OCI-LY1 (cell line): ENCODE measurements at regions not wholly inside any gene's neighbourhood (a gene's known extent, or its start where the extent isn't known, plus 50 kb on each side); places are given as distances from the start of the nearest gene placed in this dataset.

Source experiments
- CTCF ChIP-seq: fragments of 200-600 bp; sonication (generic), shearing (Covaris generic); IDR thresholded peaks from 2 replicates; pipeline ENCODE4 v1.5.1; 2017; ENCODE audit warnings: mild to moderate bottlenecking, antibody characterized with exemption, low read length, moderate library complexity, mixed read lengths
- EZH2 ChIP-seq: fragments of 200-600 bp; sonication (generic), shearing (Covaris generic); IDR thresholded peaks from 2 replicates; pipeline ENCODE4 v1.8.0; 2017; ENCODE audit warnings: borderline replicate concordance, mixed run types, mild to moderate bottlenecking, antibody characterized with exemption, low read length, moderate library complexity, mixed read lengths

DNA sequence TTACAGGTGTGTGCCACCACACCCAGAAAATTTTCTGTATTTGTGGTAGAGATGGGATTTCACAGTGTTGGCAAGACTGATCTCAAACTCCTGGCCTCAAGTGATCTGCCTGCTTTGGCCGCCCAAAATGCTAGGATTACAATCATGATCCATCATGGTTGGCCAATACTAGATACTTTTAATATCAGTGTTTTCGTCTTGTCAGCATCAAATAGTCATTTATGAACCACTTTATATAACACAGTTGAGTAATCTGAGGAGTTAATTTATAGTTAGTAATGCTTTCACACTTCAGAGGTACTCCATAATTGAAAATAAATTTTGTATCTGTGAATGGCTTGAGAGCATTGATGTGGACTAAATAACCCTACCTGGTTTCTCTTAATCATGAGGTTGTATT, 178.6 kb downstream of the TRAM1L1 start:
- no peak for TF ChIP-seq CTCF
- no peak for TF ChIP-seq EZH2
